ENCODE measurements at regions not wholly inside any gene's neighbourhood (a gene's known extent, or its start where the extent isn't known, plus 50 kb on each side); places are given as distances from the start of the nearest gene placed in this dataset.

DNA sequence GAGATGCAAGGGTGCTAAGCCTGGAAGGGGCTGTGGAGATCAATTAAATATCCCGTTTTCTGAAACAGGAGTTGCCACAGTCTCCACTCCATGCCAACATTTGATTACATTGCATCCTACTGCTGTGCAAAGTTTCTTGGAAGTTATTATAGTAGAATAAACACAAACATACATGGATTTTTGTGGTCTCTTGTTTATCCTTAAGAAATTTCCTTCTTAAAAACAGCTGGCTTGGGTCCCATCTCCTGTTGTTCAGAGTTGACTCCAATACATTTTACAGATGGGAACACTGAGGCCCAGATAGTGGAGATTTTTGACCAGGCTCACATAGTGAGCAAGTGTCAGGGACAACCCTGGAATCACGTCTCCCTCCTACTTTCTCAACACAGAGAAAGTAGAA lies 124.0 kb upstream of the ADAMTS18 start:
- TF ChIP-seq, protein P1, sequence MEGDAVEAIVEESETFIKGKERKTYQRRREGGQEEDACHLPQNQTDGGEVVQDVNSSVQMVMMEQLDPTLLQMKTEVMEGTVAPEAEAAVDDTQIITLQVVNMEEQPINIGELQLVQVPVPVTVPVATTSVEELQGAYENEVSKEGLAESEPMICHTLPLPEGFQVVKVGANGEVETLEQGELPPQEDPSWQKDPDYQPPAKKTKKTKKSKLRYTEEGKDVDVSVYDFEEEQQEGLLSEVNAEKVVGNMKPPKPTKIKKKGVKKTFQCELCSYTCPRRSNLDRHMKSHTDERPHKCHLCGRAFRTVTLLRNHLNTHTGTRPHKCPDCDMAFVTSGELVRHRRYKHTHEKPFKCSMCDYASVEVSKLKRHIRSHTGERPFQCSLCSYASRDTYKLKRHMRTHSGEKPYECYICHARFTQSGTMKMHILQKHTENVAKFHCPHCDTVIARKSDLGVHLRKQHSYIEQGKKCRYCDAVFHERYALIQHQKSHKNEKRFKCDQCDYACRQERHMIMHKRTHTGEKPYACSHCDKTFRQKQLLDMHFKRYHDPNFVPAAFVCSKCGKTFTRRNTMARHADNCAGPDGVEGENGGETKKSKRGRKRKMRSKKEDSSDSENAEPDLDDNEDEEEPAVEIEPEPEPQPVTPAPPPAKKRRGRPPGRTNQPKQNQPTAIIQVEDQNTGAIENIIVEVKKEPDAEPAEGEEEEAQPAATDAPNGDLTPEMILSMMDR (IDR thresholded peaks at IDR 0.05) = no peak
- no peak for TF ChIP-seq POLR2A (IDR thresholded peaks at IDR 0.05)
- no peak for TF ChIP-seq POLR2AphosphoS5 (IDR thresholded peaks at IDR 0.05)
- no peak for TF ChIP-seq EP300 (IDR thresholded peaks at IDR 0.05)

Data from stomach (tissue), 4 donors.